IMR-90 (cell line): ENCODE measurements at regions not wholly inside any gene's neighbourhood (a gene's known extent, or its start where the extent isn't known, plus 50 kb on each side); places are given as distances from the start of the nearest gene placed in this dataset.

Source experiments
- ATAC-seq: fragments of 200-7000 bp; cut with Tn5 transposase; 2 replicates; pipeline ENCODE4 v1.9.1; 2020; ENCODE audit warnings: low read depth, mild to moderate bottlenecking, moderate library complexity
- BruUV-seq: library from RNA; stranded (reverse); fragments of 400-500 nt; replicated peaks from 2 replicates; lab custom pipeline; 2021; lab: Mats Ljungman, UMichigan
- CTCF ChIA-PET: fragments of 300-600 bp; formaldehyde crosslinking; extraction: SDS; loops from one replicate; lab custom pipeline; 2021; ENCODE audit warnings: antibody characterized with exemption; lab: Yijun Ruan, JAX
- POLR2A ChIA-PET: fragments of 300-600 bp; sonication (Branson Sonifier 250); formaldehyde crosslinking; loops from one replicate; lab custom pipeline; 2022; ENCODE audit warnings: antibody characterized with exemption; ENCODE audit not compliant: unreplicated experiment; lab: Charles Lee
- DNase-seq: peaks from one replicate; pipeline ENCODE4 v3.0.0; 2013
- H2AFZ ChIP-seq: replicated peaks from 2 replicates; pipeline ENCODE3; 2013; ENCODE audit warnings: low read length, mild to moderate bottlenecking; ENCODE audit not compliant: poor library complexity
- H2AK5ac ChIP-seq: 2 replicates; pipeline ENCODE4 v1.6.1; 2013; ENCODE audit warnings: low read depth, low read length, inconsistent platforms
- H2AK9ac ChIP-seq: replicated peaks from 2 replicates; pipeline ENCODE3; 2013; ENCODE audit warnings: mild to moderate bottlenecking, low read depth, low read length, moderate library complexity; ENCODE audit not compliant: poor library complexity
- H2BK120ac ChIP-seq: 2 replicates; pipeline ENCODE4 v1.6.1; 2013; ENCODE audit warnings: low read depth, low read length, inconsistent platforms
- H2BK15ac ChIP-seq: 3 replicates; pipeline ENCODE4 v1.6.1; 2013; ENCODE audit warnings: low read depth, low read length, inconsistent platforms
- H2BK20ac ChIP-seq: 2 replicates; pipeline ENCODE4 v1.6.1; 2013; ENCODE audit warnings: low read depth, mild to moderate bottlenecking, inconsistent platforms, low read length, moderate library complexity
- H2BK5ac ChIP-seq: 2 replicates; pipeline ENCODE4 v1.6.1; 2013; ENCODE audit warnings: mild to moderate bottlenecking, low read depth, low read length, inconsistent platforms; ENCODE audit not compliant: poor library complexity, severe bottlenecking
- H3K14ac ChIP-seq: replicated peaks from 2 replicates; pipeline ENCODE4 v1.6.1; 2013; ENCODE audit warnings: low read depth, low read length, inconsistent platforms
- H3K18ac ChIP-seq: 2 replicates; pipeline ENCODE4 v1.6.1; 2013; ENCODE audit warnings: low read depth, low read length, control low read depth
- H3K23ac ChIP-seq: 2 replicates; pipeline ENCODE4 v1.6.1; 2013; ENCODE audit warnings: low read depth, low read length, inconsistent platforms
- H3K27ac ChIP-seq: 2 replicates; pipeline ENCODE4 v1.5.1; 2013; ENCODE audit warnings: mild to moderate bottlenecking, control low read depth, low read length; ENCODE audit not compliant: insufficient read depth
- H3K27me3 ChIP-seq: 2 replicates; pipeline ENCODE4 v1.6.1; 2013; ENCODE audit warnings: low read length; ENCODE audit not compliant: control insufficient read depth, insufficient read depth
- H3K36me3 ChIP-seq: 2 replicates; pipeline ENCODE4 v1.6.1; 2013; ENCODE audit warnings: low read length, mixed read lengths; ENCODE audit not compliant: control insufficient read depth, insufficient read depth
- H3K4ac ChIP-seq: 2 replicates; pipeline ENCODE4 v1.6.1; 2013; ENCODE audit warnings: low read depth, low read length, inconsistent platforms
- H3K4me1 ChIP-seq: 2 replicates; pipeline ENCODE4 v1.6.1; 2013; ENCODE audit warnings: low read length, mixed read lengths; ENCODE audit not compliant: control insufficient read depth, insufficient read depth
- H3K4me2 ChIP-seq: 2 replicates; pipeline ENCODE4 v1.6.1; 2013; ENCODE audit warnings: low read depth, mild to moderate bottlenecking, control low read depth, low read length, moderate library complexity
- H3K4me3 ChIP-seq: 2 replicates; pipeline ENCODE4 v1.5.1; 2013; ENCODE audit warnings: low read depth, mild to moderate bottlenecking, control low read depth, low read length, moderate library complexity; ENCODE audit not compliant: insufficient read depth
- H3K56ac ChIP-seq: 2 replicates; pipeline ENCODE4 v1.6.1; 2013; ENCODE audit warnings: low read length, inconsistent platforms; ENCODE audit not compliant: insufficient read depth; ENCODE audit errors: extremely low read depth
- H3K79me1 ChIP-seq, 2 experiments: 2 replicates each; pipeline ENCODE4 v1.6.1; 2013; ENCODE audit warnings: low read length in 2 of 2, inconsistent platforms in 1 of 2, low read depth in 1 of 2
- H3K9ac ChIP-seq: 2 replicates; pipeline ENCODE4 v1.6.1; 2013; ENCODE audit warnings: low read depth, low read length, control low read depth
- H3K9me1 ChIP-seq: 2 replicates; pipeline ENCODE4 v1.6.1; 2013; ENCODE audit warnings: low read length, inconsistent platforms; ENCODE audit not compliant: insufficient read depth
- H3K9me3 ChIP-seq: 2 replicates; pipeline ENCODE4 v1.6.1; 2013; ENCODE audit warnings: low read length; ENCODE audit not compliant: control insufficient read depth, insufficient read depth
- H4K20me1 ChIP-seq: 2 replicates; pipeline ENCODE4 v1.6.1; 2013; ENCODE audit warnings: low read length, inconsistent platforms; ENCODE audit not compliant: insufficient read depth
- H4K5ac ChIP-seq: 2 replicates; pipeline ENCODE4 v1.6.1; 2013; ENCODE audit warnings: mild to moderate bottlenecking, low read depth, low read length, control low read depth
- H4K8ac ChIP-seq, 2 experiments: 2 replicates each; pipeline ENCODE4 v1.6.1; 2013; ENCODE audit warnings: low read depth in 2 of 2, low read length in 2 of 2, control low read depth in 1 of 2, inconsistent platforms in 1 of 2
- H4K91ac ChIP-seq: 2 replicates; pipeline ENCODE4 v1.6.1; 2013; ENCODE audit warnings: low read depth, low read length, inconsistent platforms; ENCODE audit not compliant: insufficient read depth
- BHLHE40 ChIP-seq: fragments of 150-350 bp; IDR thresholded peaks from 2 replicates; pipeline ENCODE4 v1.6.1; 2016; ENCODE audit warnings: mild to moderate bottlenecking, low read depth, low read length
- MXI1 ChIP-seq: IDR thresholded peaks from 2 replicates; pipeline ENCODE4 v1.6.1; 2012; ENCODE audit warnings: low read depth, mild to moderate bottlenecking, low read length, moderate library complexity, borderline replicate concordance
- WGBS, 2 experiments: methylation state at CpG; one replicate each; pipeline versions ENCODE4 v1.1.5 to v1.1.7; 2013; ENCODE audit warnings: missing lambda C conversion rate in 2 of 2; ENCODE audit not compliant: insufficient read length in 1 of 2; ENCODE audit errors: extremely low coverage in 2 of 2; 5-methylcytosine and 5-hydroxymethylcytosine counted together
- dilution Hi-C: fragments of 300-500 bp; cut with HindIII; formaldehyde crosslinking; loops from one replicate; pipeline ENCODE4 v1.14.3; 2018; ENCODE audit warnings: low sequenced_read_pairs; ENCODE audit not compliant: unreplicated experiment
- in situ Hi-C: fragments of 300-500 bp; cut with MboI; formaldehyde crosslinking; loops from 3 replicates; pipeline ENCODE4 v1.14.3; 2019; ENCODE audit warnings: low sequenced_read_pairs, inconsistent platforms, mixed read lengths
- intact Hi-C: fragments of 100-400 bp; cut with micrococcal nuclease; formaldehyde crosslinking; loops from 2 replicates; pipeline ENCODE4 v1.10.0; 2022
- TF ChIP-seq, protein P1 (sequence below): fragments of 150-350 bp; IDR thresholded peaks from 2 replicates; pipeline ENCODE4 v1.6.1; 2017; ENCODE audit warnings: mild to moderate bottlenecking, antibody characterized with exemption, low read length, low read depth

DNA sequence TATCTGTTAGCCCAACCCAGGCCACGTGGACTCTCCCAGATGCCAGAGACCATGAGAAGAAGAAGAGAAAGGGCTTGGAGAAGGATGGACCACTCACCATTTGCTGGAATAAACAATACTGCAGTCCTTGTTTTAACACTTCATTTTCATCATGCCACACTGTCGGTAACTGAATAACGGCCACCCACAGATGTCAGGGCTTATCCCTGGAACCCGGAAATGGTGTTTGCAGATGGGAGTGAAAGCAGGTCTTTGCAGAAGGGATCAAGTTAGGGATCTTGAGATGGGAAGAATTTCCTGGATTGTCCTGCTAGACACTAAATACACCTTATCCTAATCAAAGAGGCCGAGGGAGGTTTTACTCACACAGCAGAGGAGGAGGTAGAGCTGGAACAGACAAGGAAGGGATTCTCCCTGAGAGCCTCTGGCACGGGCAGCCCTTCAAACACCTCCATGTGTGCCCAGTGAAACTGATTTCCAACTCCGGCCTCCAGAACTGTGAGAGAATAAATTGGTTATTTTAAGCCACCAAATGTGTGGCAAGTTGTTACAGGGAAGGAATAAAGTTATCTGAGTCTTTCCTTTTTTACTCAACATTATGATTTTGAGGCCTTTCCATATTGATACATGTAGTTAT is 56.3 kb upstream of the SFMBT2 start:
- no peak overlapping the region for H4K5ac ChIP-seq
- POLR2A ChIA-PET: no interaction called here
- no peak overlapping the region for H2BK15ac ChIP-seq
- H3K4ac ChIP-seq: no peak overlapping the region
- H3K23ac ChIP-seq: no peak overlapping the region
- no peak overlapping the region for H2BK5ac ChIP-seq
- no TSS peak for BruUV-seq
- H3K27me3 ChIP-seq: no peaks in the 10 kb centered on the region
- no peak overlapping the region for H2BK120ac ChIP-seq
- H3K9me1 ChIP-seq: no peaks in the 10 kb centered on the region
- DNase-seq (no peak), ATAC-seq (no peak)
- H3K4me3 ChIP-seq: no peak overlapping the region
- H3K56ac ChIP-seq: no peak overlapping the region
- H2BK20ac ChIP-seq: no peak overlapping the region
- H2AK9ac ChIP-seq: no peak overlapping the region
- no peak overlapping the region for H4K91ac ChIP-seq
- intact Hi-C loops (no loop called here), dilution Hi-C loops (no loop called here), in situ Hi-C loops (no loop called here)
- H3K4me2 ChIP-seq: no peak overlapping the region
- H3K18ac ChIP-seq: no peak overlapping the region
- CTCF ChIA-PET: no interaction called here
- H2AK5ac ChIP-seq: no peak overlapping the region
- H4K8ac ChIP-seq: no peak overlapping the region
- no peak overlapping the region for H3K27ac ChIP-seq
- H3K79me1 ChIP-seq: no peaks in the 10 kb centered on the region
- no peaks in the 10 kb centered on the region for H3K36me3 ChIP-seq
- H3K14ac ChIP-seq: no peak overlapping the region
- no peak overlapping the region for H2AFZ ChIP-seq
- no peak overlapping the region for H3K9ac ChIP-seq
- no peaks in the 10 kb centered on the region for H3K4me1 ChIP-seq
- no peaks in the 10 kb centered on the region for H4K20me1 ChIP-seq
- no peak for TF ChIP-seq BHLHE40
- no peak for TF ChIP-seq MXI1
- TF ChIP-seq, protein P1, sequence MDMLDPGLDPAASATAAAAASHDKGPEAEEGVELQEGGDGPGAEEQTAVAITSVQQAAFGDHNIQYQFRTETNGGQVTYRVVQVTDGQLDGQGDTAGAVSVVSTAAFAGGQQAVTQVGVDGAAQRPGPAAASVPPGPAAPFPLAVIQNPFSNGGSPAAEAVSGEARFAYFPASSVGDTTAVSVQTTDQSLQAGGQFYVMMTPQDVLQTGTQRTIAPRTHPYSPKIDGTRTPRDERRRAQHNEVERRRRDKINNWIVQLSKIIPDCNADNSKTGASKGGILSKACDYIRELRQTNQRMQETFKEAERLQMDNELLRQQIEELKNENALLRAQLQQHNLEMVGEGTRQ: no peak
- no CpG with 5 or more reads among the region's 7 CpGs for WGBS, 2 experiments
- H3K9me3 ChIP-seq: no peaks in the 10 kb centered on the region
